Endothelial cell (in vitro differentiated cells): ENCODE measurements at regions not wholly inside any gene's neighbourhood (a gene's known extent, or its start where the extent isn't known, plus 50 kb on each side); places are given as distances from the start of the nearest gene placed in this dataset.
A peak's percentile ranks its signal among the peaks of the same experiment; 100 is the strongest.

Experiments used
- DNase-seq: peaks from one replicate; pipeline ENCODE4 v3.0.0; 2021; ENCODE audit warnings: low spot score
- H3K27ac Mint-ChIP-seq: one replicate; pipeline ENCODE4 v1.8.0; 2021; ENCODE audit warnings: mixed read lengths, inconsistent platforms; ENCODE audit not compliant: unreplicated experiment
- H3K27me3 Mint-ChIP-seq: one replicate; pipeline ENCODE4 v1.8.0; 2021; ENCODE audit warnings: mild to moderate bottlenecking, moderate library complexity, mixed read lengths, inconsistent platforms; ENCODE audit not compliant: unreplicated experiment
- H3K36me3 Mint-ChIP-seq: one replicate; pipeline ENCODE4 v1.8.0; 2021; ENCODE audit warnings: mild to moderate bottlenecking, low read depth, mixed read lengths, inconsistent platforms; ENCODE audit not compliant: unreplicated experiment
- H3K4me1 Mint-ChIP-seq: one replicate; pipeline ENCODE4 v1.8.0; 2021; ENCODE audit warnings: mild to moderate bottlenecking, mixed read lengths, inconsistent platforms; ENCODE audit not compliant: unreplicated experiment
- H3K4me3 Mint-ChIP-seq: one replicate; pipeline ENCODE4 v1.8.0; 2021; ENCODE audit warnings: mild to moderate bottlenecking, mixed read lengths, inconsistent platforms; ENCODE audit not compliant: unreplicated experiment
- H3K9me3 Mint-ChIP-seq: one replicate; pipeline ENCODE4 v1.8.0; 2021; ENCODE audit warnings: mixed read lengths, inconsistent platforms; ENCODE audit not compliant: unreplicated experiment
- TF ChIP-seq, protein P1 (sequence below): fragments of 200-600 bp; sonication (generic); IDR thresholded peaks from one replicate; pipeline ENCODE4 v1.5.0; 2021; ENCODE audit warnings: antibody characterized with exemption; ENCODE audit not compliant: unreplicated experiment

DNA sequence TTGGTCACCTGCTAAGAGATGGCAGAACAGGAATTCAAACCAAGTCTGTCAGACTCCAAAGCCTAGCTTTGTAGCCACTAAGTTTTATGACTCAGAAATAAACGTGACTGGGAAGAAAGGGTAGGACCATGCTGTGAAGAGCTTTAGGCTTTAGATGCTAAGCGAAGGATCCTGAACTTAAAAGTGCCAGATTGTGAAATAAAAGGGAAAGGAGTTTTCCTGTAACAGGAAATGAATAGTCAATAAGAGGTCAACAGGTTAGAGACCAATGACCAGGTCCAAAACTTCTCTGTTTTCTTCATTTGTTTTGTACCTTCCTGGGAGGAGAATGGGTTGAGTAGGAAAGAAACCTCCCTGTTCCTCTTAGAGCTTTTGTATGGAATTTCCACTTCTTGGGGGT is 98.8 kb upstream of the EOLA2 start:
- Mint-ChIP-seq H3K9me3 (no peaks in the 10 kb centered on the region), H3K27ac (peak overlapping the region; percentile 67), H3K27me3 (no peaks in the 10 kb centered on the region), H3K36me3 (no peaks in the 10 kb centered on the region), H3K4me3 (no peak overlapping the region), H3K4me1 (peaks cover 8% of the 10 kb centered on the region)
- DNase-seq: no peak
- TF ChIP-seq, protein P1, sequence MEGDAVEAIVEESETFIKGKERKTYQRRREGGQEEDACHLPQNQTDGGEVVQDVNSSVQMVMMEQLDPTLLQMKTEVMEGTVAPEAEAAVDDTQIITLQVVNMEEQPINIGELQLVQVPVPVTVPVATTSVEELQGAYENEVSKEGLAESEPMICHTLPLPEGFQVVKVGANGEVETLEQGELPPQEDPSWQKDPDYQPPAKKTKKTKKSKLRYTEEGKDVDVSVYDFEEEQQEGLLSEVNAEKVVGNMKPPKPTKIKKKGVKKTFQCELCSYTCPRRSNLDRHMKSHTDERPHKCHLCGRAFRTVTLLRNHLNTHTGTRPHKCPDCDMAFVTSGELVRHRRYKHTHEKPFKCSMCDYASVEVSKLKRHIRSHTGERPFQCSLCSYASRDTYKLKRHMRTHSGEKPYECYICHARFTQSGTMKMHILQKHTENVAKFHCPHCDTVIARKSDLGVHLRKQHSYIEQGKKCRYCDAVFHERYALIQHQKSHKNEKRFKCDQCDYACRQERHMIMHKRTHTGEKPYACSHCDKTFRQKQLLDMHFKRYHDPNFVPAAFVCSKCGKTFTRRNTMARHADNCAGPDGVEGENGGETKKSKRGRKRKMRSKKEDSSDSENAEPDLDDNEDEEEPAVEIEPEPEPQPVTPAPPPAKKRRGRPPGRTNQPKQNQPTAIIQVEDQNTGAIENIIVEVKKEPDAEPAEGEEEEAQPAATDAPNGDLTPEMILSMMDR: no peak

- Mint-ChIP-seq H3K4me1 (peaks cover 8% of the 10 kb centered on the region), H3K36me3 (no peaks in the 10 kb centered on the region), H3K4me3 (no peak overlapping the region), H3K27me3 (no peaks in the 10 kb centered on the region), H3K9me3 (no peaks in the 10 kb centered on the region), H3K27ac (no peak overlapping the region)
- DNase-seq: no peak
- TF ChIP-seq, protein P1: no peak
Measured at GRCh38 chrX:150038315-150038714, 100.0 kb upstream of the EOLA2 start.

DNA sequence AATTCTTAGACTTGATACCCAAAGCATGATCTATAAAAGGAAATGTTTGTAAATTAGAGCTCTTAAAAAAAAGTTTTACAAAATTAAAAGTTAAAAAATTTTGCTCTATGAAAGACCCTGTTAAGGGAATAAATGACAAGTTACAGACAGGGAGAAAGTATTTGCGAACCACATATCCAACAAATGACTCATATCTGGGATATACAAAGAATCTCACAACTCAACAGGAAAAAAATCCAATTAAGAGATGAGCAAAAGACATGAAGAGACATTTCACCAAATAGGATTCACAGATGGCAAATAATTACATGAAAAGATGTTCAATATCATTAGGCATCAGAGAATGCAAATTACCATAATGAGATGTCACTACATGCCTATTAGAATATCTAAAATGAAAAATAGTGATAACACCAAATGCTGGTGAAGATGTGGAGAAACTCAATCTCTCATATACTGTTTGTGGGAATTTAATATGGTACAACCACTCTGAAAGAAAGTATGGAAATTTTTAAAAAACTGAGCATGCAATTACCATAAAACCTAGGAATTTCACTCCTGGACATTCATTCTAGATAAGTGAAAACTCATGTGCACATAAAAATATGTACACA is 100.8 kb upstream of the EOLA2 start:
- Mint-ChIP-seq H3K4me1 (peaks cover 8% of the 10 kb centered on the region), H3K9me3 (no peaks in the 10 kb centered on the region), H3K27ac (no peak overlapping the region), H3K4me3 (no peak overlapping the region), H3K36me3 (no peaks in the 10 kb centered on the region), H3K27me3 (no peaks in the 10 kb centered on the region)
- TF ChIP-seq, protein P1: no peak
- DNase-seq: no peak

DNA sequence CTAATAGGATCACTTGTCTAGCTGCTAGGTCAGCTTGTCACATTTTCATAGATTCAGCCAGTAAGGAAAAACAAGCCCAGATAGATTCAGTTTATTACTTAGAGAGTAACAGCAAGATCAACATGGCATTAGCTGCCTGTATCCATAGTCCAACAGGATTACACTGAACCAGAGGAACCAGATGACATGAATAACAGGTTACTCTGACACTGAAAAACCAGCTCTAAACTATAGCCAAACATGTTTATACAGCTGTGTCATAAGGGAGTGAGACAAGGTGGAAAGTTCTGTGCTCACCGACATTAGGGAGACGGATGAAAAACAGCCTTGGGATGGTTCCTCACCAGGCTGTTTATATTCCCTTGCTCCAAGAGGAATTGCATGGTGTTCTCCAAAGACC is 102.9 kb upstream of the EOLA2 start:
- Mint-ChIP-seq H3K27me3 (no peaks in the 10 kb centered on the region), H3K4me3 (no peak overlapping the region), H3K4me1 (peaks cover 8% of the 10 kb centered on the region), H3K9me3 (no peaks in the 10 kb centered on the region), H3K27ac (no peak overlapping the region), H3K36me3 (no peaks in the 10 kb centered on the region)
- TF ChIP-seq, protein P1: no peak
- DNase-seq: no peak

DNA sequence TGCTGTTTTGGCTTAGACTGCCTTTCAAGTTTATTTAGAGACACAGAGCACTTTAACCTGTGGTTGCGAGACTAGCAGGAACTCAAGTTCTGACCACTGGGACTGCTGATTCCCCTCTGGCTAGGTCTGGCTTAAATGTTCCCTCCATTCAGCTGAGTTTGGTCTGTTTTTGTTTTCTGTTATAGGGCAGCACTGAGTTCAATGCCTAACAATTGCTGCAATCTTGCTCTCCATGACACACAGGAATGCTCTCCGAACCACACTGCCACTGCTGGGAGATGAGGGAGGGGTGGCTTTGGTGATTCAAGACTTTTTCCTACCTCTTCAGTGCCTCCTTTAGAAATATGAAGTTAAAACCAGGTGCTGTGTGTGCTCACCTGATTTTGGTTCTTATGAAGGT is 106.3 kb upstream of the EOLA2 start:
- Mint-ChIP-seq H3K27ac (no peak overlapping the region), H3K4me3 (no peak overlapping the region), H3K9me3 (no peaks in the 10 kb centered on the region), H3K27me3 (no peaks in the 10 kb centered on the region), H3K4me1 (no peaks in the 10 kb centered on the region), H3K36me3 (no peaks in the 10 kb centered on the region)
- no peak for DNase-seq
- TF ChIP-seq, protein P1: no peak
